Esophagus squamous epithelium (tissue), 4 donors: ENCODE measurements at regions not wholly inside any gene's neighbourhood (a gene's known extent, or its start where the extent isn't known, plus 50 kb on each side); places are given as distances from the start of the nearest gene placed in this dataset.
A peak's percentile ranks its signal among the peaks of the same experiment; 100 is the strongest.
"Not testable (repeated sequence)": the region's sequence is repeated elsewhere in the genome, so short reads cannot be mapped to it uniquely, and the experiment has no call there.

Experiments used
- CTCF ChIP-seq, 6 experiments: fragments of 450-650 bp in 4 of 6; fragments of 200-600 bp in 2 of 6; sonication (generic) in 2 of 6; IDR thresholded peaks; one replicate each; pipeline ENCODE4 v1.5.1; 2016 to 2019; ENCODE audit warnings: antibody characterized with exemption in 6 of 6, mild to moderate bottlenecking in 4 of 6, moderate library complexity in 4 of 6
- POLR2A ChIP-seq, 4 donors: fragments of 450-650 bp; IDR thresholded peaks; one replicate each; pipeline ENCODE4 v1.6.1; 2017; ENCODE audit warnings: antibody characterized with exemption in 4 of 4, mild to moderate bottlenecking in 4 of 4, moderate library complexity in 3 of 4

DNA sequence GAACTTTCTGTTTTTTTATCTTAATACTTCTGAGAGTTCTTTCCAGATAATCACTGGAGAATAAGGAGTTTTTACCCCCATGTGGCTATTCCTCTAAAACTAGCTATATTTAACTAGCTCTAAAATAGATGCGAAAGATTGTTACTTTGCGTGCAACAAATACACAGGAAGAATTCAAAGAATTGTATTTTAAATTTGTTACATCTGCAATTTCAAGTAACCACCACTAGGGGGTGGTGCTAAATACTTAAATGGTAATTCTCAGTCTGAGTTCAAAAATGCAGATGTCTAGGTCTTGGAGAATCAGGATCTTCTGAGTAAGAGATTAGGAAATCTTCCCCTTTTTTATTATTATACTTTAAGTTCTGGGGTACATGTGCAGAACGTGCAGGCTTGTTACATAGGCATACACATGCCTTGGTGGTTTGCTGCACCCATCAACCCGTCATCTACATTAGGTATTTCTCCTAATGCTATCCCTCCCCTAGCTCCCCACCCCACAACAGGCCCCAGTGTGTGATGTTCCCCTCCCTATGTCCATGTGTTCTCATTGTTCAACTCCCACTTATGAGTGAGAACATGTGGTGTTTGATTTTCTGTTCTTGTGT is 346.9 kb downstream of the GOLGA6L6 start:
- TF ChIP-seq CTCF (IDR thresholded peaks at IDR 0.05), result peak in 3 of 6 experiments; percentile 16 to 34 (median 27)
- not testable (repeated sequence) for TF ChIP-seq POLR2A (IDR thresholded peaks at IDR 0.05)
